Colon (tissue), 2 donors: ENCODE measurements at regions not wholly inside any gene's neighbourhood (a gene's known extent, or its start where the extent isn't known, plus 50 kb on each side); places are given as distances from the start of the nearest gene placed in this dataset.
"Not testable (repeated sequence)": the region's sequence is repeated elsewhere in the genome, so short reads cannot be mapped to it uniquely, and the experiment has no call there.

Source experiments
- FAIRE-seq: peaks from 2 replicates; lab custom pipeline; 2012; peaks lifted over from hg19 to GRCh38; lab: Jason Lieb, UNC
- donor health status: control.
- donor health status: control.

- FAIRE-seq = no peak
Observed at GRCh38 chr2:180829836-180830235, 150.6 kb upstream of the UBE2E3 start.

GRCh38 chr2:180829261-180829660 is 151.1 kb upstream of the UBE2E3 start:
- no peak for FAIRE-seq

DNA sequence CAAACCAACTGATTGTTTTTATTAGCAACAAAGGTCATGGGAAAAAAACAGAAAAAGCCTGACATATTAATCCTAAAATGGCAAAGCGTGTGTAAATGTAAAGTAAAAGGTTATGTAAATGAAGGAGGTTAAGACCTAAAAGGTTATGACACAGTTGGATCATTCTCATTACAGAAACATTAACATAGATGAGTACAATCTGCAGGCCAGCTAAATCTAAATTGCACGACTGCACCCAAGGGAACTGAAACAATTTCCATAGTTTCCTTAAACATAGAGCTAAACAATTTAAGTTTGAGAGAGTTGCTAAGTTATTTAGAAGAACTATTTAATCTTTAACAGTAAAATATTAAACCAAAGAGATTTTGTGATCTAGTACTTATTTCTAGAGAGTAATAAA is 151.6 kb upstream of the UBE2E3 start:
- FAIRE-seq = no peak

DNA sequence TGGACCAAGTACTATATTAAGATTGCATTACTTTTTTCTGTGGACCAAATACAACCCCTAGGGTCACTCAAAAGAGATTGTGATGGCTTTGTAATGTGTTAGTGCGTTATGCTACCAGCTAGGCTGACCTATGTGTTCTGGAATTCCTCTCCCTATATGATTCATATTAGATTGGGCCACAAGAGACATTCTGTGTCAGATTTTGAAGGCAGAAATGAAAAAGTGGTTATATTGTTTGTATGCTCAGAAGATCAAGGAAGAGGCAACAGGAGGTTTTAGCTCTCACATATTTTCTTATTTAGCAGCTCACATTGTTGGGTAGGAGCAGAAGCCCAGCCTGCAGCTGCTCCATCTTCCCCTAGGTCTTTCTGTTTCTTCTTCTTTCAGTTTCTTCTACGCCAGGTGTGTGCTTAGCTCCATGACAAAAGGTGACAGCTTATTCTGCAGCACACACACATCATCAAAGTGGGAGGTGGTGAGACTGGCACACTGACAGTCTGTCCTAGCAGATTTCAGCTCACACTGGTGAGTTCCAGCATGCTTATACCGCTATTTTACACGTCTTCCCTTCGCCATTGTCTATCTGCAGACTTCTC is 156.8 kb upstream of the UBE2E3 start:
- no peak for FAIRE-seq

- no peak for FAIRE-seq
Observed at GRCh38 chr2:180819106-180819505, 161.3 kb upstream of the UBE2E3 start.

- not testable (repeated sequence) for FAIRE-seq
Observed at GRCh38 chr2:180818700-180819099, 161.7 kb upstream of the UBE2E3 start.

- no peak for FAIRE-seq
Observed at GRCh38 chr2:180799141-180799540, 181.3 kb upstream of the UBE2E3 start.

DNA sequence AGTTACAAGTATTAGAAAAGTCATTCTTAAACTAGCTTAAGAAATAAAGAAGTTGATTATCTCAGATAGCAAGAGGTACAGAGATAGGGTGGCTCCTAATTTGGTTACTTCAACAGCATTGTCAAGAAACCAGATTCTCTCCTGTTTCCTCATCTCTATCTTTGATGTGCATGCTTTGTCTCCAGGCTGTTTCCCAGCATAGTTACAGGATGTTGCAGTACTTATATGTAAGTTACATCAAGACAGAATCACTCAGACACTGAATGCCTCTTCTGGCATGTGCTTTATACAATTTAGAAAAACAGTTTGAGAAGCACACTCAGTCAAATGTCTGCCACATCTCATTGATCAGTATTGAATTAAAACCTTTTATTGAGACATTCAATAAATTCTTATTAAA is 189.5 kb upstream of the UBE2E3 start:
- FAIRE-seq = no peak

DNA sequence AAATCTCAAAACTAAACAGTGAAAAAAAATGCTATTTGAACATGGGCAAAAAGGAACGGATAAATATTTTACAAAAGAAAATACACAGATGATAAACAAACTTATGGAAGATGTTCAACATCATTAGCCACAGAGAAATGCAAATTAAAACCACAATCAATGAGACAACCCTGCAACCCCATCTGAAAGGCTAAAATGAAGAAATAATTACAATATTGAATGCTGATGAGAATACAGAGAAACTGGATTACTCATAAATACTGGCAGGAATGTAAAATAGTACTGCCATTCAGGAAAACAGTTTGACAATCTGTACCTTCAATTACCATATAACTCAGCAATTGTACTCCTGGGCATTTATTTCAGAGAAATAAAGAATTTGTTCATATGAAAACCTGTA is 193.1 kb upstream of the UBE2E3 start:
- FAIRE-seq = no peak

- FAIRE-seq = no peak
Observed at GRCh38 chr2:180781276-180781675, 199.1 kb upstream of the UBE2E3 start.

DNA sequence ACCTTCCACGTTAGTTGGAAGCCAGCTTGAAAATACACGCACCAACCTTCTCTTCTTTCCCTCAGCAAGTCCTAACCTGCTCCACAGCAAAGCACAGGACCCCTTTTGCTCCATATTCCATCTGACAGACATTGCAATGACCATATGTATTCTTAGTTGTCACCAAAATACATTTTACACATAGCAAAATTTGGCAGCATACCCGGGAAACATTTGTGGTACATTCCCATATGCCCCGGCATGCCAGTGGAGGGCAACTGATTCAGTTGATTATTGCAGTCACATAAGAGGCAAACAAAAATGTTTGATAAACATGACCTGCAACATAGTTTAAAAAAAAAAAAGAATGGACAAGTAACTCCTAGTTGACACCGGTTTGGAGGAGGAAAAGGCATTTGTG is 202.1 kb upstream of the UBE2E3 start:
- FAIRE-seq = no peak

GRCh38 chr2:180776921-180777320 is 203.5 kb upstream of the UBE2E3 start:
- FAIRE-seq = no peak

DNA sequence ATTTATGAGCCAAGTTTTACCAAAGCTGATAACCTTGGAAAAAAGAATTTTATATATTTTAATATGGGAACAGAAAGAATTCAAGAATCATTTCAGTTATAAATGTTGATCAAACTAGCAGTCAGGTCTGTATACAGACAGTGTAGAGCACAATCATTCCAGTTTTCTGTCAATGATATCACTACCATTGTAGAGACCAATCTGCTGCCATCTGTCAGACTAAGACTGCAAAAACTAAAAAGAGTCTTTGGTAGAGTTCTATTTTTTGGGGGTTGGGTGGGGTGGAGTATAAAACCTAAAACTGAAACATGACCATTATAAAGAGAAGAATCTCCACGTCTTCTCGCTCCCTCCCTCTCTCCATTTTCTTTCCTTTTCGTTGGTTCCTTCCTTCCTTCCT is 204.7 kb upstream of the UBE2E3 start:
- FAIRE-seq = no peak

DNA sequence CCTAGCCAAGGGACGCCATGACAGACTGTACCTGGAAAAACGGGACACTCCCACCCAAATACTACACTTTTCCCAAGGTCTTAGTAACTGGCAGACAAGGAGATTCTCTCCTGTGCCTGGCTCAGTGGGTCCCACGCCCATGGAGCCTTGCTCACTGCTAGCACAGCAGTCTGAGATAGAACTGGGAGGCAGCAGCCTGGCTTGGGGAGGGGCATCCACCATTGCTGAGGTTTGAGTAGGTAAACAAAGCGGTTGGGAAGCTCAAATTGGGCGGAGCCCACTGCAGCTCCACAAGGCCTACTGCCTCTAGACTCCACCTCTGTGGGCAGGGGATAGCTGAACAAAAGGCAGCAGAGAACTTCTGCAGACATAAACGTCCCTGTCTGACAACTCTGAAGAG is 215.1 kb upstream of the UBE2E3 start:
- FAIRE-seq = not testable (repeated sequence)

- no peak for FAIRE-seq
Observed at GRCh38 chr2:180763263-180763989, 217.0 kb upstream of the UBE2E3 start.

- FAIRE-seq = no peak
Observed at GRCh38 chr2:180761224-180761623, 219.2 kb upstream of the UBE2E3 start.

GRCh38 chr2:180759631-180760030 is 220.8 kb upstream of the UBE2E3 start:
- FAIRE-seq = no peak

DNA sequence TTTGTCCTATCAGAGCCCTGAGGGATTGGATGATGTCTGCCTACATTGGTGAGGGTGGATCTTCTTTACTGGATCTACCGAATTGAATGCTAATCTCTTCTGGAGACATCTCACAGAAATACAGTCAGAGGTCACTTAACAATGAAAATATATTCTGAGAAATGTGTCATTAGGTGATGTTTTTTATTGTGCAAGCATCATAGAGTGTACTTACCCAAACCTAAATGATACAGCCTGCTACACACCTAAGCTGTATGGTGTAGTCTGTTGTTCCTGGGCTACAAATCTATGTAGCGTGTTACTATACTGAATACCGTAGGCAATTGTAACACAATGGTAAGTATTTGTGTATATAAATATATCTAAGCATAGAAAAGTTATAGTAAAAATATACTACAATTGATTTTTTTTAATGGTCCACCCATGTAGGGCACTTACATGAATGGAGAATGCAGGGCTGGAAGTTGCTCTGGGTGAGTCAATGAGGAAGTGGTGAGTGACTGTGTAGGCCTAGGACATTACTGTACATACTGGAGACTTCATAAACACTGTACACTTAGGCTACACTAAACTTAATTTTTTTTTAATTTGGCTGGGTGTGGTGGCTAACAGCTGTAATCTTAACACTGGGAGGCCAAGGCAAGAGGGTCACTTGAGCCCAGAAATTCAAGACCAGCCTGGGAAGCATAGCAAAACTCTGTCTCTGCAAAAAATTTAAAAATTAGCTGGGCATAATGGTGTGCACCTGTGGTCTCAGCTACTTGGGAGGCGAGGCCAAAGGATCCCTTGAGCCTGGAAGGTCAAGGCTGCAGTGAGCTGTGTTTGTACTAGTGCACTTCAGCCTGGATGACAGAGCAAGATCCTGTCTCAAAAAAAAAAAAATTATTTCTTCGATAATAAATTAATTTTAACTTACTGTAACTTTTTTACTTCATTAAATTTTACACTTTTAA is 226.3 kb upstream of the UBE2E3 start:
- no peak for FAIRE-seq

- FAIRE-seq = no peak
Observed at GRCh38 chr2:180751306-180751920, 229.0 kb upstream of the UBE2E3 start.

- no peak for FAIRE-seq
Observed at GRCh38 chr2:180747728-180748127, 232.7 kb upstream of the UBE2E3 start.

GRCh38 chr2:180743401-180743800 is 237.0 kb upstream of the UBE2E3 start:
- no peak for FAIRE-seq

- FAIRE-seq = no peak
Observed at GRCh38 chr2:180742801-180743200, 237.6 kb upstream of the UBE2E3 start.

GRCh38 chr2:180739070-180739469 is 241.3 kb upstream of the UBE2E3 start:
- FAIRE-seq = no peak
